ENCODE measurements at regions not wholly inside any gene's neighbourhood (a gene's known extent, or its start where the extent isn't known, plus 50 kb on each side); places are given as distances from the start of the nearest gene placed in this dataset.

DNA sequence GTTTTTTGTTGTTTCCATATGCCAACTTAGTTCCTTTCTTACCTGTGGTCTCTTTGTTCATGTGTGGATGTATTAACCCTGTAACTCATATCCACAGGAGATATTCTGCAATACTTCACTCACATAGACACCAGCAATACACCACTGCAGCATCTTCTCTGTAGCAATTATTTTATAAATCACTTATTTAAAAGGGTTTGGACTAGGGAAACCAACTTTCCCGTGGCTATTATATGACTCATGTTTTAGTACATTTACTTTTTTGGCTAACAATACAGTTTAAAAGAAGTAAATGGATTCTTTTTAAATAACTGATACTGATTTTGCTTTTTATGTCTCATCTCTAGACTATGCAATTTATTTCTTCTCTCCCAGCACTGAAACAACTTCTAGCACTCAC, 488.9 kb downstream of the MBD2 start:
- no peak for TF ChIP-seq POLR2AphosphoS5 (IDR thresholded peaks at IDR 0.05; ENCODE audit: borderline replicate concordance, low read depth, low read length)
- TF ChIP-seq EZH2 (IDR thresholded peaks at IDR 0.05): no peak
- no peak for TF ChIP-seq FOXP2 (optimal IDR thresholded peaks at IDR 0.05; ENCODE audit: control extremely low read depth, extremely low read length, insufficient read depth)
